GM12878 (cell line): ENCODE measurements at regions not wholly inside any gene's neighbourhood (a gene's known extent, or its start where the extent isn't known, plus 50 kb on each side); places are given as distances from the start of the nearest gene placed in this dataset.

ENCODE experiments used
- ATAC-seq: fragments of 200-7000 bp; cut with Tn5 transposase; 3 replicates; pipeline ENCODE4 v1.9.1; 2020; ENCODE audit warnings: mild to moderate bottlenecking, moderate library complexity
- BruUV-seq: library from RNA; stranded (reverse); fragments of 400-500 nt; replicated peaks from 2 replicates; lab custom pipeline; 2021; lab: Mats Ljungman, UMichigan
- CTCF ChIA-PET: fragments of 300-600 bp; sonication (Branson Sonifier 250); formaldehyde crosslinking; extraction: SDS; loops from one replicate; lab custom pipeline; 2021; ENCODE audit warnings: inconsistent platforms; lab: Yijun Ruan, JAX
- POLR2A ChIA-PET: fragments of 350-600 bp; formaldehyde crosslinking; extraction: SDS; loops from one replicate; lab custom pipeline; 2021; ENCODE audit warnings: inconsistent platforms; lab: Charles Lee
- RAD21 ChIA-PET: fragments of 300-600 bp; sonication (Branson Sonifier 250); formaldehyde crosslinking; loops from one replicate; lab custom pipeline; 2023; ENCODE audit warnings: antibody characterized with exemption; ENCODE audit not compliant: unreplicated experiment; lab: Charles Lee
- SMC1A ChIA-PET: fragments of 300-600 bp; sonication (Branson Sonifier 250); formaldehyde crosslinking; loops from one replicate; lab custom pipeline; 2023; ENCODE audit not compliant: unreplicated experiment, uncharacterized antibody; lab: Charles Lee
- DNase-seq: peaks from one replicate; pipeline ENCODE4 v3.0.0-alpha.2; 2011; ENCODE audit warnings: low read depth, low spot score
- FAIRE-seq: peaks from 3 replicates; lab custom pipeline; 2011; peaks lifted over from hg19 to GRCh38; lab: Jason Lieb, UNC
- H2AFZ ChIP-seq: 2 replicates; pipeline ENCODE4 v1.6.0; 2011; ENCODE audit warnings: low read depth, low read length, control low read depth; ENCODE audit not compliant: control insufficient read depth
- H3K27ac ChIP-seq: 2 replicates; pipeline ENCODE4 v1.5.1; 2011; ENCODE audit warnings: control low read depth; ENCODE audit not compliant: control insufficient read depth, insufficient read depth
- H3K27me3 ChIP-seq, 2 experiments: replicated peaks in 1 of 2; 2 replicates each; pipeline versions ENCODE4 v1.6.0 to v1.6.1; 2011; ENCODE audit warnings: low read length in 1 of 2; ENCODE audit not compliant: control insufficient read depth in 2 of 2, insufficient read depth in 2 of 2
- H3K36me3 ChIP-seq, 2 experiments: 2 replicates each; pipeline ENCODE4 v1.5.1; 2011; ENCODE audit warnings: low read length in 1 of 2; ENCODE audit not compliant: control insufficient read depth in 2 of 2, insufficient read depth in 2 of 2
- H3K4me1 ChIP-seq: 2 replicates; pipeline ENCODE4 v1.6.1; 2011; ENCODE audit warnings: mild to moderate bottlenecking, low read length, moderate library complexity, mixed read lengths; ENCODE audit not compliant: control insufficient read depth, insufficient read depth
- H3K4me2 ChIP-seq: 2 replicates; pipeline ENCODE4 v1.6.0; 2011; ENCODE audit warnings: control low read depth; ENCODE audit not compliant: control insufficient read depth, insufficient read depth
- H3K4me3 ChIP-seq: fragments of 200-600 bp; sonication (generic); 2 replicates; pipeline ENCODE4 v1.5.1; 2016
- H3K79me2 ChIP-seq: 2 replicates; pipeline ENCODE4 v1.6.0; 2011; ENCODE audit warnings: low read length; ENCODE audit not compliant: control insufficient read depth, insufficient read depth
- H3K9ac ChIP-seq: 2 replicates; pipeline ENCODE4 v1.8.0; 2011; ENCODE audit warnings: low read length, control low read depth, mixed read lengths; ENCODE audit not compliant: control insufficient read depth, insufficient read depth
- H3K9me3 ChIP-seq: replicated peaks from 3 replicates; pipeline ENCODE4 v1.5.1; 2011; ENCODE audit warnings: mild to moderate bottlenecking, low read length; ENCODE audit not compliant: control insufficient read depth, insufficient read depth
- H4K20me1 ChIP-seq: 2 replicates; pipeline ENCODE4 v1.6.0; 2011; ENCODE audit not compliant: control insufficient read depth, insufficient read depth
- BRCA1 ChIP-seq: IDR thresholded peaks from 2 replicates; pipeline ENCODE4 v1.6.1; 2011; ENCODE audit warnings: low read depth, low read length, improper control_type of control experiment
- CBX3 ChIP-seq: fragments of 200-600 bp; sonication (generic); IDR thresholded peaks from 2 replicates; pipeline ENCODE4 v1.6.1; 2016; ENCODE audit warnings: low read depth, borderline replicate concordance
- E4F1 ChIP-seq: fragments of 450-650 bp; IDR thresholded peaks from 2 replicates; pipeline ENCODE4 v1.6.1; 2018; ENCODE audit warnings: borderline replicate concordance, mild to moderate bottlenecking; ENCODE audit not compliant: partially characterized antibody
- ESRRA ChIP-seq: IDR thresholded peaks from 2 replicates; pipeline ENCODE4 v1.6.1; 2012; ENCODE audit warnings: mild to moderate bottlenecking, low read length, improper control_type of control experiment
- KDM1A ChIP-seq: fragments of 200-600 bp; sonication (generic); IDR thresholded peaks from 2 replicates; pipeline ENCODE4 v1.6.1; 2016; ENCODE audit warnings: borderline replicate concordance
- NBN ChIP-seq: fragments of 450-650 bp; IDR thresholded peaks from 2 replicates; pipeline ENCODE4 v1.6.1; 2016
- NFXL1 ChIP-seq: fragments of 450-650 bp; IDR thresholded peaks from 2 replicates; pipeline ENCODE4 v1.6.1; 2017; ENCODE audit warnings: antibody characterized with exemption, mild to moderate bottlenecking, borderline replicate concordance
- NFYA ChIP-seq: IDR thresholded peaks from 2 replicates; pipeline ENCODE4 v1.6.1; 2011; ENCODE audit warnings: low read depth, mild to moderate bottlenecking, low read length, improper control_type of control experiment, borderline replicate concordance
- POLR2A ChIP-seq: IDR thresholded peaks from 2 replicates; pipeline ENCODE4 v1.6.1; 2011; ENCODE audit warnings: low read depth, mild to moderate bottlenecking, low read length
- TARDBP ChIP-seq: IDR thresholded peaks from 2 replicates; pipeline ENCODE4 v1.6.1; 2016; ENCODE audit warnings: borderline replicate concordance
- TBL1XR1 ChIP-seq: IDR thresholded peaks from 2 replicates; pipeline ENCODE4 v1.6.1; 2012; ENCODE audit warnings: low read depth, low read length, improper control_type of control experiment
- YBX1 ChIP-seq: fragments of 450-650 bp; IDR thresholded peaks from 2 replicates; pipeline ENCODE4 v1.6.1; 2016; ENCODE audit warnings: antibody characterized with exemption
- ZNF622 ChIP-seq: fragments of 450-650 bp; IDR thresholded peaks from 2 replicates; pipeline ENCODE4 v1.6.1; 2017; ENCODE audit warnings: mild to moderate bottlenecking, inconsistent platforms
- WGBS: methylation state at CpG from one replicate; pipeline ENCODE4 v1.1.6; 2016; ENCODE audit warnings: low lambda C conversion rate; ENCODE audit not compliant: insufficient replicate concordance, insufficient coverage; ENCODE audit errors: missing lambda C conversion rate; 5-methylcytosine and 5-hydroxymethylcytosine counted together
- in situ Hi-C: fragments of 300-500 bp; cut with MboI; formaldehyde crosslinking; loops from 9 replicates; pipeline ENCODE4 v1.14.3; 2018; ENCODE audit warnings: mixed read lengths
- intact Hi-C: fragments of 100-400 bp; cut with micrococcal nuclease; formaldehyde crosslinking; loops from one replicate; pipeline ENCODE4 v1.14.2; 2022; ENCODE audit not compliant: unreplicated experiment
- TF ChIP-seq, protein P1 (sequence below): fragments of 450-650 bp; formaldehyde crosslinking; IDR thresholded peaks from 2 replicates; pipeline ENCODE4 v1.4.0; 2022; ENCODE audit warnings: mild to moderate bottlenecking, moderate library complexity

GRCh38 chr12:89092297-89092696 lies 260.0 kb downstream of the DUSP6 start:
- intact Hi-C loops, result no loop called here
- 0% methylated on average over 2 of the region's 2 CpGs for WGBS
- in situ Hi-C loops, result no loop called here

GRCh38 chr12:89091293-89091841 lies 260.9 kb downstream of the DUSP6 start:
- DNase-seq (no peak), FAIRE-seq (no peak), ATAC-seq (no peak)
- Histone ChIP-seq H3K4me1 (no peaks in the 10 kb centered on the region), H2AFZ (no peak overlapping the region), H3K27me3 (no peaks in the 10 kb centered on the region), H3K79me2 (no peaks in the 10 kb centered on the region), H3K36me3 (no peaks in the 10 kb centered on the region), H3K27ac (no peak overlapping the region), H3K4me3 (no peak overlapping the region), H3K4me2 (no peak overlapping the region), H4K20me1 (no peaks in the 10 kb centered on the region), H3K9me3 (no peaks in the 10 kb centered on the region), H3K9ac (no peak overlapping the region)
- CTCF ChIA-PET, result interaction anchor here (0.6 kb wide), 1 partner anchor 11 kb away, joined by 3 read pairs; no protein-coding TSS in a partner anchor
- RAD21 ChIA-PET, result no interaction called here
- intact Hi-C loops, result no loop called here
- in situ Hi-C loops, result no loop called here
- SMC1A ChIA-PET, result no interaction called here
- POLR2A ChIA-PET, result no interaction called here
- 21% methylated on average over 1 of the region's 1 CpG for WGBS
- BruUV-seq, result no TSS peak
- TF ChIP-seq BRCA1, result no peak
- no peak for TF ChIP-seq ESRRA
- TF ChIP-seq, protein P1, sequence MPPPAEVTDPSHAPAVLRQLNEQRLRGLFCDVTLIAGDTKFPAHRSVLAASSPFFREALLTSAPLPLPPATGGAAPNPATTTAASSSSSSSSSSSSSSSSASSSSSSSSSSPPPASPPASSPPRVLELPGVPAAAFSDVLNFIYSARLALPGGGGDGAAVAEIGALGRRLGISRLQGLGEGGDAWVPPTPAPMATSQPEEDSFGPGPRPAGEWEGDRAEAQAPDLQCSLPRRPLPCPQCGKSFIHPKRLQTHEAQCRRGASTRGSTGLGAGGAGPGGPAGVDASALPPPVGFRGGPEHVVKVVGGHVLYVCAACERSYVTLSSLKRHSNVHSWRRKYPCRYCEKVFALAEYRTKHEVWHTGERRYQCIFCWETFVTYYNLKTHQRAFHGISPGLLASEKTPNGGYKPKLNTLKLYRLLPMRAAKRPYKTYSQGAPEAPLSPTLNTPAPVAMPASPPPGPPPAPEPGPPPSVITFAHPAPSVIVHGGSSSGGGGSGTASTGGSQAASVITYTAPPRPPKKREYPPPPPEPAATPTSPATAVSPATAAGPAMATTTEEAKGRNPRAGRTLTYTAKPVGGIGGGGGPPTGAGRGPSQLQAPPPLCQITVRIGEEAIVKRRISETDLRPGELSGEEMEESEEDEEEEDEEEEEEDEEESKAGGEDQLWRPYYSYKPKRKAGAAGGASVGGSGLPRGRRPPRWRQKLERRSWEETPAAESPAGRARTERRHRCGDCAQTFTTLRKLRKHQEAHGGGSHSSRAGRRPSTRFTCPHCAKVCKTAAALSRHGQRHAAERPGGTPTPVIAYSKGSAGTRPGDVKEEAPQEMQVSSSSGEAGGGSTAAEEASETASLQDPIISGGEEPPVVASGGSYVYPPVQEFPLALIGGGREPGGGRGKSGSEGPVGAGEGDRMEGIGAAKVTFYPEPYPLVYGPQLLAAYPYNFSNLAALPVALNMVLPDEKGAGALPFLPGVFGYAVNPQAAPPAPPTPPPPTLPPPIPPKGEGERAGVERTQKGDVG, result no peak
- TF ChIP-seq NBN, result no peak
- no peak for TF ChIP-seq KDM1A
- TF ChIP-seq TBL1XR1, result no peak
- no peak for TF ChIP-seq YBX1
- no peak for TF ChIP-seq POLR2A
- no peak for TF ChIP-seq NFXL1
- no peak for TF ChIP-seq E4F1
- TF ChIP-seq ZNF622, result no peak

More at GRCh38 chr12:89092297-89092696, 260.0 kb downstream of the DUSP6 start:
- POLR2A ChIA-PET, result no interaction called here
- BruUV-seq, result no TSS peak
- no peaks in the 10 kb centered on the region for H3K9me3 ChIP-seq
- H3K4me2 ChIP-seq, result no peak overlapping the region
- H3K27me3 ChIP-seq, result no peaks in the 10 kb centered on the region
- H3K4me1 ChIP-seq, result no peaks in the 10 kb centered on the region
- no peak overlapping the region for H2AFZ ChIP-seq
- CTCF ChIA-PET, result no interaction called here
- no peak overlapping the region for H3K27ac ChIP-seq
- SMC1A ChIA-PET, result no interaction called here
- ATAC-seq (no peak), DNase-seq (no peak), FAIRE-seq (no peak)
- H3K9ac ChIP-seq, result no peak overlapping the region
- RAD21 ChIA-PET, result no interaction called here
- H4K20me1 ChIP-seq, result no peaks in the 10 kb centered on the region
- H3K79me2 ChIP-seq, result no peaks in the 10 kb centered on the region
- H3K36me3 ChIP-seq, result no peaks in the 10 kb centered on the region
- TF ChIP-seq NFYA (no peak), TARDBP (no peak), CBX3 (no peak)
- no peak overlapping the region for H3K4me3 ChIP-seq
